ACC112 (cell line): ENCODE measurements at regions not wholly inside any gene's neighbourhood (a gene's known extent, or its start where the extent isn't known, plus 50 kb on each side); places are given as distances from the start of the nearest gene placed in this dataset.
"Not testable (repeated sequence)": the region's sequence is repeated elsewhere in the genome, so short reads cannot be mapped to it uniquely, and the experiment has no call there.

Source experiments
- H2AFZ ChIP-seq: fragments of 200-600 bp; sonication (generic); one replicate; pipeline ENCODE4 v1.6.0; 2017; ENCODE audit warnings: antibody characterized with exemption, low read length; ENCODE audit not compliant: unreplicated experiment
- H3K27ac ChIP-seq: fragments of 200-600 bp; sonication (generic); 2 replicates; pipeline ENCODE4 v1.5.1; 2014; ENCODE audit warnings: low read depth, mild to moderate bottlenecking, antibody characterized with exemption, low read length, moderate library complexity
- H3K27me3 ChIP-seq: fragments of 200-600 bp; sonication (generic); 2 replicates; pipeline ENCODE4 v1.6.1; 2014; ENCODE audit warnings: mild to moderate bottlenecking, antibody characterized with exemption, low read length, moderate library complexity, mixed read lengths; ENCODE audit not compliant: insufficient read depth
- H3K36me3 ChIP-seq: fragments of 200-600 bp; sonication (generic); 2 replicates; pipeline ENCODE4 v1.6.1; 2016; ENCODE audit warnings: mild to moderate bottlenecking, antibody characterized with exemption, low read length, moderate library complexity, mixed read lengths; ENCODE audit not compliant: insufficient read depth
- H3K4me1 ChIP-seq: fragments of 200-600 bp; sonication (generic); one replicate; pipeline ENCODE4 v1.6.1; 2016; ENCODE audit warnings: low read length, mixed read lengths; ENCODE audit not compliant: insufficient read depth, unreplicated experiment, control insufficient read depth
- H3K4me3 ChIP-seq: fragments of 200-600 bp; sonication (generic); 2 replicates; pipeline ENCODE4 v1.5.1; 2014; ENCODE audit warnings: mild to moderate bottlenecking, low read depth, low read length
- H3K79me2 ChIP-seq: fragments of 200-600 bp; sonication (generic); one replicate; pipeline ENCODE4 v1.6.0; 2016; ENCODE audit warnings: low read length; ENCODE audit not compliant: control insufficient read depth, unreplicated experiment, insufficient read depth

DNA sequence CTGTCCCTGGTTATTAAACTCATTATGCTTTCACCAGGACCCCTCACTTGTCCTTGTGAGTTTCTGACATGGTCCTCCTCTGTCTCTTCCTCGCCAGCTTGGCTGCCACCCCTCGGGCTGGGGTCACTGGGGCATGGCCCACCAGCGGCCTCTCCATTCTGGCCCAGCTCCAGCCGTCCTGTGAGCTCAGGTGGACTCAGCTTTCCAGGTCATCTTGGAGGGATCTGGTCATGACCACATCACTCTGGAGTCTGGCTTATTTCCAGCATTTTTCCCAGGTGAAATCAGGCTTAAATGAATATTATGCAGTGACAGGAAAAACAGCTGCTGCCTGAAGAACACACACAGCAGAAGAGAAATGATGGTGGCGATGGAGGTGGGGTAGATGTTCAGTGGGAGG lies 224.5 kb downstream of the ADAMTS15 start:
- Histone ChIP-seq H3K4me3 (no peak overlapping the region), H2AFZ (no peak overlapping the region), H3K27ac (peak overlapping the region; percentile 49), H3K4me1 (peaks cover 48% of the 10 kb centered on the region), H3K27me3 (no peaks in the 10 kb centered on the region), H3K36me3 (no peaks in the 10 kb centered on the region), H3K79me2 (no peaks in the 10 kb centered on the region)

GRCh38 chr11:130673698-130674097 lies 225.3 kb downstream of the ADAMTS15 start:
- Histone ChIP-seq H3K4me1 (peaks cover 53% of the 10 kb centered on the region), H3K27me3 (no peaks in the 10 kb centered on the region), H3K79me2 (no peaks in the 10 kb centered on the region), H3K4me3 (no peak overlapping the region), H2AFZ (no peak overlapping the region), H3K36me3 (no peaks in the 10 kb centered on the region), H3K27ac (no peak overlapping the region)

GRCh38 chr11:130674686-130675308 lies 226.4 kb downstream of the ADAMTS15 start:
- Histone ChIP-seq H3K4me1 (peaks cover 53% of the 10 kb centered on the region), H2AFZ (peak overlapping the region; percentile 72), H3K79me2 (no peaks in the 10 kb centered on the region), H3K27me3 (no peaks in the 10 kb centered on the region), H3K4me3 (0 out of 2 replicates have a peak overlapping the region, but pooled peaks have one; percentile 51), H3K27ac (peak overlapping the region; percentile 94), H3K36me3 (no peaks in the 10 kb centered on the region)

DNA sequence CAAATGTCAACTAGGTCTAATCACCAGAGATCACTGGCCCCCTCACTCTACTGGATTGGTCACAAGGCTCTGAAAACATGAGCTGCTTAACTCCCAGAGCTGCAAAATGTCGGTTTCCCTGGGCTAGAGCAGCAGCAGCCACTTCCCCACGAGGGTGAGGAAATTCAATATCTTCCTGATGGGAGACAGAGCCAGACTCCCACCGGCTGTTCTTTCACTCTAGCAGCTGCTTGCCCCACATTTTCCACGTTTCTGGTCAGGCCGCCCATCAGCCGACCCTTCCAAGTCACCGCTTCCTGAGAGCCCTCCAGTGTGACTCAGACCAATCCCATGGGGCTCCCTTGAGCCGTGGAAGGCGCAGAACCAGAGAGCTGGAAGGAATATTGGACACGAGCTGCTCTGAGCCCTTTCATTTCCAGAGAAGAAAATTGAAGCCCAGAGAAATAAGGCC lies 227.0 kb downstream of the ADAMTS15 start:
- Histone ChIP-seq H3K4me3 (peak overlapping the region; percentile 51), H2AFZ (peak overlapping the region; percentile 72), H3K4me1 (peaks cover 53% of the 10 kb centered on the region), H3K79me2 (no peaks in the 10 kb centered on the region), H3K36me3 (no peaks in the 10 kb centered on the region), H3K27me3 (no peaks in the 10 kb centered on the region), H3K27ac (peak overlapping the region; percentile 94)

- Histone ChIP-seq H2AFZ (peak overlapping the region; percentile 72), H3K79me2 (no peaks in the 10 kb centered on the region), H3K27ac (peak overlapping the region; percentile 94), H3K36me3 (peaks cover 2% of the 10 kb centered on the region; the same call in 1 of the 2 replicates), H3K4me3 (peak overlapping the region; percentile 51), H3K27me3 (no peaks in the 10 kb centered on the region), H3K4me1 (peaks cover 53% of the 10 kb centered on the region)
Observed at GRCh38 chr11:130675917-130676316, 227.5 kb downstream of the ADAMTS15 start.

GRCh38 chr11:130677486-130678153 lies 229.2 kb downstream of the ADAMTS15 start:
- Histone ChIP-seq H3K36me3 (peaks cover 6% of the 10 kb centered on the region; the same call in 1 of the 2 replicates), H3K4me3 (no peak overlapping the region; the same call in 1 of the 2 replicates), H2AFZ (peak overlapping the region; percentile 18), H3K27me3 (no peaks in the 10 kb centered on the region), H3K4me1 (peaks cover 44% of the 10 kb centered on the region), H3K27ac (peak overlapping the region; percentile 94), H3K79me2 (no peaks in the 10 kb centered on the region)

GRCh38 chr11:130679247-130679646 lies 230.8 kb downstream of the ADAMTS15 start:
- Histone ChIP-seq H3K79me2 (no peaks in the 10 kb centered on the region), H3K27me3 (no peaks in the 10 kb centered on the region), H3K27ac (no peak overlapping the region), H3K36me3 (peaks cover 6% of the 10 kb centered on the region; the same call in 1 of the 2 replicates), H2AFZ (no peak overlapping the region), H3K4me1 (peaks cover 39% of the 10 kb centered on the region), H3K4me3 (no peak overlapping the region)

DNA sequence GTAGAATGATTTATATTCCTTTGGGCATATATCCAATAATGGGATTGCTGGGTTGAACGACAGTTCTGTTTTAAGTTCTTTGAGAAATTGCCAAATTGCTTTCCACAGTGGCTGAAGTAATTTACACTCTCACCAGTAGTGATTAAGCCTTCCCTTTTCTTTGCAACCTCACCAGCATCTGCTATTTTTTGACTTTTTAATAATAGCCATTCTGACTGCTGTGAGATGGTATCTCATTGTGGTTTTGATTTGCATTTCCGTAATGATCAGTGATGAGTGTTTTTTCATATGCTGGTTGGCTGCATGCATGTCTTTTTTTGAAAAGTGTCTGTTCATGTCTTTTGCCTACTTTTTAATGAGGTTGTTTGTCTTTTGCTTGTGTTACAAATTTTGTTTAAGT lies 233.8 kb downstream of the SNX19 start:
- H3K36me3 ChIP-seq, H3K4me3 ChIP-seq, H3K4me1 ChIP-seq, H2AFZ ChIP-seq, H3K27me3 ChIP-seq, H3K27ac ChIP-seq, H3K79me2 ChIP-seq: not testable (repeated sequence)

- Histone ChIP-seq H3K79me2 (no peaks in the 10 kb centered on the region), H3K27me3 (no peaks in the 10 kb centered on the region), H3K27ac (peak overlapping the region; percentile 66), H3K4me3 (no peak overlapping the region; the same call in 1 of the 2 replicates), H2AFZ (no peak overlapping the region), H3K36me3 (no peaks in the 10 kb centered on the region), H3K4me1 (peaks cover 20% of the 10 kb centered on the region)
Observed at GRCh38 chr11:130689222-130689908, 226.9 kb downstream of the SNX19 start.

GRCh38 chr11:130691581-130691980 lies 224.7 kb downstream of the SNX19 start:
- no peaks in the 10 kb centered on the region for H3K36me3 ChIP-seq
- no peak overlapping the region for H3K27ac ChIP-seq
- no peaks in the 10 kb centered on the region for H3K79me2 ChIP-seq
- H2AFZ ChIP-seq: no peak overlapping the region
- H3K4me1 ChIP-seq: peaks cover 20% of the 10 kb centered on the region
- no peaks in the 10 kb centered on the region for H3K27me3 ChIP-seq
- H3K4me3 ChIP-seq: no peak overlapping the region
